GM12891 (cell line): ENCODE measurements at regions not wholly inside any gene's neighbourhood (a gene's known extent, or its start where the extent isn't known, plus 50 kb on each side); places are given as distances from the start of the nearest gene placed in this dataset.

Experiments
- PAX5 ChIP-seq: IDR thresholded peaks from 2 replicates; pipeline ENCODE4 v1.6.1; 2011; ENCODE audit warnings: low read length, moderate library complexity, mild to moderate bottlenecking; ENCODE audit not compliant: insufficient read depth, severe bottlenecking
- POLR2AphosphoS5 ChIP-seq: IDR thresholded peaks from 2 replicates; pipeline ENCODE4 v1.6.1; 2011; ENCODE audit warnings: low read depth, low read length, control low read depth
- SPI1 ChIP-seq: IDR thresholded peaks from 2 replicates; pipeline ENCODE4 v1.6.1; 2011; ENCODE audit warnings: low read depth, low read length, control low read depth

DNA sequence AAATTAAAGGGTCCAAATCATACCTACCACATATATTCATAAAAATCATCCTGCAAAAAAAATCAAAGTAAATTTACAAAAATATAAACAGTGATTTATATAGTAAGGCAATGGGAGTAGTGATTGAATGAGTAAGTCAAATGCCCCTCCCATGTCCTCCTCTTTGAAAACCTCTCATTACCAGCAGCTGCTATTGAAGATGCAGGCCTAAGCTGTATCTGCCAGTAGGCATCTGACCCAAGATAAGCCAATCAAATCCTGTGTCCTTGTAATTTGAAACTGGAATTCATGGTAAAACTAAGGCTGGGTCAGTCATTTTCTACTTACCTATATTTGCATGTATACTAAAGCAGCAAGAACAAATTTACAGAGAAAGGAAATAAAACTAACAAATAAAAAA lies 60.4 kb upstream of the POU1F1 start:
- TF ChIP-seq SPI1 (no peak), POLR2AphosphoS5 (no peak), PAX5 (no peak)
